Trophoblast cell (in vitro differentiated cells and primary cell): ENCODE measurements at regions not wholly inside any gene's neighbourhood (a gene's known extent, or its start where the extent isn't known, plus 50 kb on each side); places are given as distances from the start of the nearest gene placed in this dataset.
A peak's percentile ranks its signal among the peaks of the same experiment; 100 is the strongest.

Experiments
- DNase-seq, 2 donors: peaks; one replicate each; pipeline ENCODE4 v3.0.0-alpha.2; 2016
- H2AFZ ChIP-seq: 2 replicates; pipeline ENCODE4 v1.6.1; 2013; ENCODE audit warnings: low read length, moderate library complexity, mild to moderate bottlenecking; ENCODE audit not compliant: insufficient read depth, poor library complexity
- H2AK5ac ChIP-seq: 2 replicates; pipeline ENCODE4 v1.6.1; 2013; ENCODE audit warnings: mild to moderate bottlenecking, low read length
- H2BK120ac ChIP-seq: 2 replicates; pipeline ENCODE4 v1.6.1; 2013; ENCODE audit warnings: low read length, mild to moderate bottlenecking, moderate library complexity; ENCODE audit not compliant: insufficient read depth, poor library complexity
- H2BK12ac ChIP-seq: 2 replicates; pipeline ENCODE4 v1.6.1; 2013; ENCODE audit warnings: mild to moderate bottlenecking, low read length, moderate library complexity
- H2BK5ac ChIP-seq: 2 replicates; pipeline ENCODE4 v1.6.1; 2013; ENCODE audit warnings: low read length, low read depth, moderate library complexity, mild to moderate bottlenecking; ENCODE audit not compliant: poor library complexity
- H3K14ac ChIP-seq: 2 replicates; pipeline ENCODE4 v1.6.1; 2013; ENCODE audit warnings: mild to moderate bottlenecking, low read length
- H3K18ac ChIP-seq: 2 replicates; pipeline ENCODE4 v1.6.1; 2013; ENCODE audit warnings: mild to moderate bottlenecking, low read length
- H3K23ac ChIP-seq: 2 replicates; pipeline ENCODE4 v1.6.1; 2013; ENCODE audit warnings: low read length
- H3K27ac ChIP-seq: 2 replicates; pipeline ENCODE4 v1.5.1; 2013; ENCODE audit warnings: low read depth, mild to moderate bottlenecking, inconsistent platforms, low read length, moderate library complexity
- H3K27me3 ChIP-seq: 2 replicates; pipeline ENCODE4 v1.6.1; 2013; ENCODE audit warnings: inconsistent platforms, mild to moderate bottlenecking, low read length, moderate library complexity; ENCODE audit not compliant: insufficient read depth
- H3K36me3 ChIP-seq, 2 experiments: 1 replicate in 1 of 2; 2 replicates in 1 of 2; pipeline ENCODE4 v1.6.1; 2013; ENCODE audit warnings: low read length in 2 of 2, mild to moderate bottlenecking in 2 of 2, moderate library complexity in 1 of 2; ENCODE audit not compliant: insufficient read depth in 2 of 2, control insufficient read depth in 1 of 2
- H3K4ac ChIP-seq: 2 replicates; pipeline ENCODE4 v1.6.1; 2013; ENCODE audit warnings: low read depth, mild to moderate bottlenecking, low read length, moderate library complexity
- H3K4me1 ChIP-seq, 2 experiments: 1 replicate in 1 of 2; 2 replicates in 1 of 2; pipeline ENCODE4 v1.6.1; 2013; ENCODE audit warnings: low read length in 2 of 2, mild to moderate bottlenecking in 2 of 2, moderate library complexity in 1 of 2; ENCODE audit not compliant: insufficient read depth in 2 of 2, control insufficient read depth in 1 of 2
- H3K4me2 ChIP-seq: 2 replicates; pipeline ENCODE4 v1.6.1; 2013; ENCODE audit warnings: inconsistent platforms, mild to moderate bottlenecking, low read length, moderate library complexity
- H3K4me3 ChIP-seq: 2 replicates; pipeline ENCODE4 v1.5.1; 2013; ENCODE audit warnings: mild to moderate bottlenecking, low read depth, low read length, inconsistent platforms
- H3K79me1 ChIP-seq: one replicate; pipeline ENCODE4 v1.6.1; 2013; ENCODE audit warnings: low read length
- H3K79me2 ChIP-seq: 2 replicates; pipeline ENCODE4 v1.6.1; 2013; ENCODE audit warnings: low read length, mild to moderate bottlenecking; ENCODE audit not compliant: control insufficient read depth, insufficient read depth, poor library complexity
- H3K9ac ChIP-seq: 2 replicates; pipeline ENCODE4 v1.6.1; 2013; ENCODE audit warnings: mild to moderate bottlenecking, low read length
- H3K9me3 ChIP-seq: 2 replicates; pipeline ENCODE4 v1.6.1; 2013; ENCODE audit warnings: low read depth, mild to moderate bottlenecking, control low read depth, inconsistent platforms, low read length; ENCODE audit not compliant: insufficient read depth
- H4K12ac ChIP-seq: 2 replicates; pipeline ENCODE4 v1.6.1; 2013; ENCODE audit warnings: low read depth, mild to moderate bottlenecking, low read length, moderate library complexity
- H4K8ac ChIP-seq: 2 replicates; pipeline ENCODE4 v1.6.1; 2013; ENCODE audit warnings: low read depth, mild to moderate bottlenecking, low read length, moderate library complexity
- H4K91ac ChIP-seq: one replicate; pipeline ENCODE4 v1.6.1; 2013; ENCODE audit warnings: low read depth, mild to moderate bottlenecking, low read length, moderate library complexity
- WGBS: extraction: QIAGEN DNeasy Blood & Tissue Kit; methylation state at CpG from one replicate; pipeline ENCODE4 v1.1.7; 2013; ENCODE audit warnings: missing lambda C conversion rate; ENCODE audit not compliant: insufficient read length, insufficient coverage; ENCODE audit errors: extremely low coverage; 5-methylcytosine and 5-hydroxymethylcytosine counted together

- Histone ChIP-seq H4K91ac (no peak overlapping the region), H3K18ac (no peak overlapping the region)
Measured at GRCh38 chr12:33012226-33012625, 115.6 kb upstream of the PKP2 start.

GRCh38 chr12:33006106-33006505, 109.5 kb upstream of the PKP2 start:
- Histone ChIP-seq H3K4ac (no peak overlapping the region), H3K27ac (no peak overlapping the region), H2BK5ac (no peak overlapping the region), H3K14ac (peak overlapping the region; percentile 51), H4K12ac (no peak overlapping the region), H2AK5ac (peak overlapping the region; percentile 62), H3K27me3 (no peaks in the 10 kb centered on the region), H3K9me3 (peaks cover 1% of the 10 kb centered on the region), H4K8ac (no peak overlapping the region), H3K4me1 (no peaks in the 10 kb centered on the region), H4K91ac (peak overlapping the region; percentile 47), H3K18ac (no peak overlapping the region), H3K36me3 (no peaks in the 10 kb centered on the region), H3K79me2 (no peaks in the 10 kb centered on the region), H2BK120ac (peak overlapping the region; percentile 76), H3K79me1 (peaks cover 7% of the 10 kb centered on the region), H2AFZ (peak overlapping the region; percentile 71), H3K4me2 (no peak overlapping the region), H3K4me3 (no peak overlapping the region), H3K9ac (no peak overlapping the region), H3K23ac (no peak overlapping the region), H2BK12ac (peak overlapping the region; percentile 80)
- WGBS: no CpG with 5 or more reads among the region's 1 CpG
- no peak for DNase-seq

More at GRCh38 chr12:33012226-33012625, 115.6 kb upstream of the PKP2 start:
- Histone ChIP-seq H3K4me2 (peak overlapping the region; percentile 42), H3K9ac (no peak overlapping the region), H3K14ac (no peak overlapping the region), H3K27ac (peak overlapping the region; percentile 86), H2AK5ac (no peak overlapping the region), H2BK12ac (no peak overlapping the region), H3K4me1 (peaks cover 2 to 7% of the 10 kb centered on the region in 2 experiments), H3K23ac (no peak overlapping the region), H3K9me3 (peaks cover 3% of the 10 kb centered on the region), H3K4me3 (no peak overlapping the region), H4K12ac (no peak overlapping the region), H2AFZ (no peak overlapping the region), H3K79me1 (peaks cover 14% of the 10 kb centered on the region), H4K8ac (no peak overlapping the region), H3K4ac (no peak overlapping the region), H2BK120ac (no peak overlapping the region), H3K27me3 (no peaks in the 10 kb centered on the region), H2BK5ac (no peak overlapping the region), H3K36me3 (no peaks in the 10 kb centered on the region), H3K79me2 (no peaks in the 10 kb centered on the region)
- DNase-seq: peak; percentile 86 to 94
- WGBS: no CpG with 5 or more reads among the region's 3 CpGs

DNA sequence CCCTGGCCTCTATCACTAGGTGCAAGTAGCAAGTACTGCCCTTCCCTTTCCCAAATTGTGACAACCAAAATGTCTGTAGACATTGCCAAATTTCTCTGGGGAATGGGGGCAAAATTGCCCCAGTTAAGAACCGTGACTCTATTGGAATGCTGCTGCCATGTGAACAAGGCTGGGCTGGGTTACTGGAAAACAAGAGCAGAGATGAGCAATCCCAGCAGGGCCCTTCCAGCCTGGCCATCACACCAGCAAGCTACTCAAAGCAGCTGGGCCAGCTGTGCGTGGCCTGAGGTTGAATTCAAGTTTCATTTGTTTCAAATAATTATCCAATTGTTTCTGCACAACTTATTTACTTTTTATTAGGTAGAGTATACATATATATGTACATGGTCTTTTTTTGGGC, 103.4 kb upstream of the PKP2 start:
- Histone ChIP-seq H2BK5ac (no peak overlapping the region), H4K12ac (peak overlapping the region; percentile 30), H3K4me3 (no peak overlapping the region), H2BK12ac (peak overlapping the region; percentile 97), H4K91ac (no peak overlapping the region), H3K27me3 (no peaks in the 10 kb centered on the region), H3K79me2 (peaks cover 3% of the 10 kb centered on the region), H3K9me3 (no peaks in the 10 kb centered on the region), H3K23ac (no peak overlapping the region), H3K4me2 (no peak overlapping the region), H2AFZ (no peak overlapping the region), H3K27ac (no peak overlapping the region), H4K8ac (peak overlapping the region; percentile 82), H3K79me1 (peaks cover 8% of the 10 kb centered on the region), H3K14ac (peak overlapping the region; percentile 29), H3K4me1 (peaks cover 9% of the 10 kb centered on the region in 2 experiments), H3K4ac (no peak overlapping the region), H3K9ac (no peak overlapping the region), H3K36me3 (no peaks in the 10 kb centered on the region), H2AK5ac (peak overlapping the region; percentile 69), H2BK120ac (peak overlapping the region; percentile 38), H3K18ac (peak overlapping the region; percentile 71)
- WGBS: no CpG with 5 or more reads among the region's 2 CpGs
- DNase-seq: no peak

DNA sequence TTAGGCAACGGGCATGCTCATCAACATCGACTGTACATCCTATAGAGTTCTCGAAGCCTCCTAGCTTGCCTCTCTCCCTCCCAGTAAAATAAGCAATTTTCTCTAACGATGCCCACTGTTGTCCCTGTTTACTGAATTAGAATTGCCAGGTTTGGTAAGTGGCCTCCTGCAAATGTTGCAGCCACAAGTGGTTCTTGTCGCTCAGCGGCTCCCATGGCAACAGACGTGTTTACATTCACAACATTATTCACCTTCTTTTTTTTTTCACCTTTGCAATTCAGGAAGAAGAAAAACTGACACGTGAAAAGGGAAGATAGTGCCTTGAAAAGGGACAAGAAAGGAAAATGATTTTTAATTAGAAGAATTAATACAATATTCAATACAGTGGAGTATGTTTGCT, 100.9 kb upstream of the PKP2 start:
- no peaks in the 10 kb centered on the region for H3K27me3 ChIP-seq
- H3K79me1 ChIP-seq: peaks cover 21% of the 10 kb centered on the region
- no peaks in the 10 kb centered on the region for H3K36me3 ChIP-seq
- peak overlapping the region; percentile 36 for H2BK5ac ChIP-seq
- H3K4me3 ChIP-seq: no peak overlapping the region
- no peak overlapping the region for H4K12ac ChIP-seq
- H2BK120ac ChIP-seq: peak overlapping the region; percentile 62
- no peaks in the 10 kb centered on the region for H3K9me3 ChIP-seq
- H4K8ac ChIP-seq: peak overlapping the region; percentile 11
- no CpG with 5 or more reads among the region's 8 CpGs for WGBS
- no peak overlapping the region for H2AFZ ChIP-seq
- H4K91ac ChIP-seq: peak overlapping the region; percentile 20
- no peak overlapping the region for H2AK5ac ChIP-seq
- peak overlapping the region; percentile 54 for H3K18ac ChIP-seq
- H3K14ac ChIP-seq: peak overlapping the region; percentile 46
- peaks cover 16 to 21% of the 10 kb centered on the region in 2 experiments for H3K4me1 ChIP-seq
- peak overlapping the region; percentile 38 for H3K27ac ChIP-seq
- peak; percentile 51 to 81 for DNase-seq
- H3K79me2 ChIP-seq: peaks cover 7% of the 10 kb centered on the region
- H2BK12ac ChIP-seq: peak overlapping the region; percentile 48
- H3K23ac ChIP-seq: no peak overlapping the region
- no peak overlapping the region for H3K9ac ChIP-seq
- peak overlapping the region; percentile 19 for H3K4ac ChIP-seq
- H3K4me2 ChIP-seq: peak overlapping the region; percentile 6
